B cell (primary cell): ENCODE measurements at regions not wholly inside any gene's neighbourhood (a gene's known extent, or its start where the extent isn't known, plus 50 kb on each side); places are given as distances from the start of the nearest gene placed in this dataset.

Source experiments
- ATAC-seq: fragments of 200-7000 bp; cut with Tn5 transposase; one replicate; pipeline ENCODE4 v1.10.0; 2021; ENCODE audit warnings: low read depth, mild to moderate bottlenecking, moderate number of reproducible peaks, moderate library complexity
- CTCF ChIA-PET: fragments of 350-600 bp; sonication (Branson Sonifier 250); formaldehyde crosslinking; loops from one replicate; lab custom pipeline; 2021; ENCODE audit warnings: antibody characterized with exemption, inconsistent platforms; lab: Charles Lee
- POLR2A ChIA-PET: fragments of 350-600 bp; sonication (Branson Sonifier 250); formaldehyde crosslinking; loops from one replicate; lab custom pipeline; 2021; ENCODE audit warnings: antibody characterized with exemption; lab: Charles Lee
- DNase-seq: peaks from one replicate; pipeline ENCODE4 v3.0.0; 2013
- H2AFZ ChIP-seq: 2 replicates; pipeline ENCODE4 v1.6.1; 2012; ENCODE audit warnings: mild to moderate bottlenecking, low read depth, low read length; ENCODE audit not compliant: insufficient read depth, poor library complexity, severe bottlenecking
- H3K27ac ChIP-seq, 2 donors: 1 replicate in 1 of 2; 2 replicates in 1 of 2; pipeline ENCODE4 v1.5.1; 2012 to 2013; ENCODE audit warnings: low read length in 2 of 2, mild to moderate bottlenecking in 2 of 2, moderate library complexity in 1 of 2
- H3K27me3 ChIP-seq, 4 experiments: fragments of 200-600 bp in 1 of 4; sonication (generic) in 1 of 4; replicated peaks in 1 of 4; 1 replicate in 2 of 4; 2 replicates in 2 of 4; pipeline versions ENCODE4 v1.6.1 to v1.7.0; 2013 to 2016; ENCODE audit warnings: low read length in 3 of 4, mild to moderate bottlenecking in 2 of 4, mixed read lengths in 1 of 4, moderate library complexity in 1 of 4; ENCODE audit not compliant: insufficient read depth in 4 of 4, control insufficient read depth in 3 of 4; ENCODE audit errors: control extremely low read depth in 1 of 4
- H3K36me3 ChIP-seq, 2 experiments: replicated peaks in 1 of 2; 1 replicate in 1 of 2; 2 replicates in 1 of 2; pipeline versions ENCODE4 v1.6.1 to v1.7.1; 2013; ENCODE audit warnings: low read length in 1 of 2; ENCODE audit not compliant: insufficient read depth in 2 of 2, control insufficient read depth in 1 of 2; ENCODE audit errors: control extremely low read depth in 1 of 2, extremely low read depth in 1 of 2
- H3K4me1 ChIP-seq, 2 donors: fragments of 200-600 bp in 1 of 2; sonication (generic) in 1 of 2; 1 replicate in 1 of 2; 2 replicates in 1 of 2; pipeline versions ENCODE4 v1.5.1 to v1.6.1; 2013 to 2017; ENCODE audit warnings: low read length in 2 of 2; ENCODE audit not compliant: control insufficient read depth in 2 of 2, insufficient read depth in 2 of 2
- H3K4me2 ChIP-seq: replicated peaks from 2 replicates; pipeline ENCODE3; 2012; ENCODE audit warnings: mild to moderate bottlenecking, low read depth, low read length; ENCODE audit not compliant: poor library complexity, severe bottlenecking
- H3K4me3 ChIP-seq, 5 experiments: fragments of 200-600 bp in 1 of 5; sonication (generic) in 1 of 5; 1 replicate in 3 of 5; 2 replicates in 2 of 5; pipeline versions ENCODE4 v1.5.1 to v1.7.0; 2011 to 2016; ENCODE audit warnings: low read length in 4 of 5, mild to moderate bottlenecking in 4 of 5, low read depth in 2 of 5, control low read depth in 1 of 5, moderate library complexity in 1 of 5; ENCODE audit not compliant: insufficient read depth in 1 of 5; ENCODE audit errors: control extremely low read depth in 1 of 5, extremely low read depth in 1 of 5
- H3K79me2 ChIP-seq: fragments of 200-600 bp; sonication (generic); one replicate; pipeline ENCODE4 v1.6.0; 2016; ENCODE audit warnings: low read length; ENCODE audit not compliant: control insufficient read depth, insufficient read depth
- H3K9ac ChIP-seq: fragments of 200-600 bp; sonication (generic); 2 replicates; pipeline ENCODE4 v1.6.1; 2017; ENCODE audit warnings: mild to moderate bottlenecking, low read length, moderate library complexity
- H3K9me3 ChIP-seq, 3 donors: one replicate each; pipeline versions ENCODE4 v1.6.1 to v1.7.1; 2013; ENCODE audit warnings: low read length in 2 of 3; ENCODE audit not compliant: control insufficient read depth in 2 of 3, insufficient read depth in 1 of 3; ENCODE audit errors: control extremely low read depth in 1 of 3
- H4K20me1 ChIP-seq: 2 replicates; pipeline ENCODE4 v1.6.0; 2012; ENCODE audit warnings: mild to moderate bottlenecking, low read length; ENCODE audit not compliant: insufficient read depth, control insufficient read depth, poor library complexity, severe bottlenecking
- H3K27ac Mint-ChIP-seq: one replicate; pipeline ENCODE4 v1.8.0; 2021; ENCODE audit warnings: mixed read lengths
- H3K27me3 Mint-ChIP-seq: one replicate; pipeline ENCODE4 v1.8.0; 2021; ENCODE audit warnings: mixed read lengths
- H3K4me1 Mint-ChIP-seq: one replicate; pipeline ENCODE4 v1.8.0; 2021; ENCODE audit warnings: mixed read lengths
- H3K4me3 Mint-ChIP-seq: one replicate; pipeline ENCODE4 v1.8.0; 2021; ENCODE audit warnings: mixed read lengths
- H3K9me3 Mint-ChIP-seq: one replicate; pipeline ENCODE4 v1.8.0; 2022; ENCODE audit warnings: mixed read lengths; ENCODE audit not compliant: insufficient read depth
- EZH2 ChIP-seq: IDR thresholded peaks from 2 replicates; pipeline ENCODE4 v1.6.1; 2012; ENCODE audit warnings: borderline replicate concordance, low read depth, mild to moderate bottlenecking, moderate library complexity, low read length; ENCODE audit not compliant: insufficient read depth, poor library complexity, severe bottlenecking
- WGBS: methylation state at CpG from one replicate; pipeline ENCODE4 v1.1.5; 2013; ENCODE audit warnings: missing lambda C conversion rate; ENCODE audit not compliant: insufficient coverage; 5-methylcytosine and 5-hydroxymethylcytosine counted together
- intact Hi-C: fragments of 100-400 bp; cut with micrococcal nuclease; formaldehyde crosslinking; loops from one replicate; pipeline ENCODE4 v1.10.0; 2022
- TF ChIP-seq, protein P1 (sequence below): fragments of 200-600 bp; IDR thresholded peaks from one replicate; pipeline ENCODE4 v1.8.0; 2022; ENCODE audit warnings: antibody characterized with exemption, mild to moderate bottlenecking

DNA sequence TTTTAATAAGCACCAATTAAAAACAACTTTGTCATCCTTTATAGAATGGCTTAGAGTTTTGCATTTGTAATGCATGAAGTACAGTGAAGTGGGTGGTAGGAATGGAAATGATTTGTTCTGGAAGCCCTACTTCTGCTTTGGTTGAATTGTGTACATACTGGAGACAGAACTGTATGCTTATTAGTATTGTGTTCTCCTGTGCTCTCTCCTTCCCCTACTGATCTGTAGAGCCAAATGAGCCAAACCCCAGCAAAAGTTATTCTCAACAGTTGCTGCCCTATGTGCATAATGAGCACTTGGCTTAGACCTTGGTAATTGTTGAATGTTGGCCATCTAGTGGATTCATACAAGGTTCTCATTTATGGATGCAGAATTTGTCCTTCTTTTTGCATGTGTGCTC is 916.1 kb downstream of the GALC start:
- intact Hi-C loops = no loop called here
- Histone ChIP-seq H3K27me3 (no peaks in the 10 kb centered on the region), H3K79me2 (no peaks in the 10 kb centered on the region), H3K4me3 (no peak overlapping the region), H2AFZ (no peak overlapping the region), H3K4me2 (no peak overlapping the region), H4K20me1 (no peaks in the 10 kb centered on the region), H3K9me3 (peaks cover 0 to 2% (median 2%) of the 10 kb centered on the region in 3 donors), H3K27ac (no peak overlapping the region), H3K4me1 (no peaks in the 10 kb centered on the region), H3K9ac (no peak overlapping the region), H3K36me3 (no peaks in the 10 kb centered on the region)
- DNase-seq = no peak
- Mint-ChIP-seq H3K4me3 (no peak overlapping the region), H3K27me3 (no peaks in the 10 kb centered on the region), H3K9me3 (peaks cover 6% of the 10 kb centered on the region), H3K27ac (no peak overlapping the region), H3K4me1 (no peaks in the 10 kb centered on the region)
- ATAC-seq = no peak
- CTCF ChIA-PET = no interaction called here
- TF ChIP-seq EZH2 = no peak
- TF ChIP-seq, protein P1, sequence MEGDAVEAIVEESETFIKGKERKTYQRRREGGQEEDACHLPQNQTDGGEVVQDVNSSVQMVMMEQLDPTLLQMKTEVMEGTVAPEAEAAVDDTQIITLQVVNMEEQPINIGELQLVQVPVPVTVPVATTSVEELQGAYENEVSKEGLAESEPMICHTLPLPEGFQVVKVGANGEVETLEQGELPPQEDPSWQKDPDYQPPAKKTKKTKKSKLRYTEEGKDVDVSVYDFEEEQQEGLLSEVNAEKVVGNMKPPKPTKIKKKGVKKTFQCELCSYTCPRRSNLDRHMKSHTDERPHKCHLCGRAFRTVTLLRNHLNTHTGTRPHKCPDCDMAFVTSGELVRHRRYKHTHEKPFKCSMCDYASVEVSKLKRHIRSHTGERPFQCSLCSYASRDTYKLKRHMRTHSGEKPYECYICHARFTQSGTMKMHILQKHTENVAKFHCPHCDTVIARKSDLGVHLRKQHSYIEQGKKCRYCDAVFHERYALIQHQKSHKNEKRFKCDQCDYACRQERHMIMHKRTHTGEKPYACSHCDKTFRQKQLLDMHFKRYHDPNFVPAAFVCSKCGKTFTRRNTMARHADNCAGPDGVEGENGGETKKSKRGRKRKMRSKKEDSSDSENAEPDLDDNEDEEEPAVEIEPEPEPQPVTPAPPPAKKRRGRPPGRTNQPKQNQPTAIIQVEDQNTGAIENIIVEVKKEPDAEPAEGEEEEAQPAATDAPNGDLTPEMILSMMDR = no peak
- POLR2A ChIA-PET = no interaction called here

DNA sequence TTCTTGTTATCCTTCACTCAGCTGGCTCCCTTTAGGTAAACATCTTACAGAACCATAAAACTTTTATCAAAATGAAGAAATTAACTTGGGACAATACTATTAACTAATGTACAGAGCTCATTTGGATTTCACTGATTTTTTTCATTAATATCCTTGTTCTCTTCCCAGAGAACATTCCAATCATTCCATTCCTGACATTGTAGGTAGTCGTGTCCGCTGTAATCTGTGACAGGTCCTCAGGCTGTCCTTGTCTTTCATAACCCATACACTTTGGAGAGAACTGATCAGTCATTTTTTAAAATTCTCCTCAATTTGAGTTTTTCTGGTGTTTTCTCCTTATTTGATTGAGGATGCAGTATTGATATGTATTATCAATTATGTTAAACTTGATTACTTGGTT is 916.8 kb downstream of the GALC start:
- intact Hi-C loops = no loop called here
- H3K9me3 Mint-ChIP-seq = peaks cover 6% of the 10 kb centered on the region
- no peak overlapping the region for H3K27ac ChIP-seq
- no peaks in the 10 kb centered on the region for H3K27me3 Mint-ChIP-seq
- POLR2A ChIA-PET = no interaction called here
- H3K4me3 Mint-ChIP-seq = no peak overlapping the region
- no peak overlapping the region for H3K9ac ChIP-seq
- CTCF ChIA-PET = no interaction called here
- no CpG with 5 or more reads among the region's 2 CpGs for WGBS
- H3K79me2 ChIP-seq = no peaks in the 10 kb centered on the region
- TF ChIP-seq, protein P1 = no peak
- no peak for TF ChIP-seq EZH2
- H3K27me3 ChIP-seq = no peaks in the 10 kb centered on the region
- no peak overlapping the region for H2AFZ ChIP-seq
- no peak for DNase-seq
- ATAC-seq = no peak
- H3K4me2 ChIP-seq = no peak overlapping the region
- no peaks in the 10 kb centered on the region for H4K20me1 ChIP-seq
- no peaks in the 10 kb centered on the region for H3K4me1 ChIP-seq
- no peak overlapping the region for H3K4me3 ChIP-seq
- H3K27ac Mint-ChIP-seq = no peak overlapping the region
- peaks cover 0 to 2% (median 2%) of the 10 kb centered on the region in 3 donors for H3K9me3 ChIP-seq
- no peaks in the 10 kb centered on the region for H3K4me1 Mint-ChIP-seq
- no peaks in the 10 kb centered on the region for H3K36me3 ChIP-seq
